IMR-90 (cell line): ENCODE measurements at regions not wholly inside any gene's neighbourhood (a gene's known extent, or its start where the extent isn't known, plus 50 kb on each side); places are given as distances from the start of the nearest gene placed in this dataset.

Experiments used
- ATAC-seq: fragments of 200-7000 bp; cut with Tn5 transposase; 2 replicates; pipeline ENCODE4 v1.9.1; 2020; ENCODE audit warnings: low read depth, mild to moderate bottlenecking, moderate library complexity
- BruUV-seq: library from RNA; stranded (reverse); fragments of 400-500 nt; replicated peaks from 2 replicates; lab custom pipeline; 2021; lab: Mats Ljungman, UMichigan
- CTCF ChIA-PET: fragments of 300-600 bp; formaldehyde crosslinking; extraction: SDS; loops from one replicate; lab custom pipeline; 2021; ENCODE audit warnings: antibody characterized with exemption; lab: Yijun Ruan, JAX
- POLR2A ChIA-PET: fragments of 300-600 bp; sonication (Branson Sonifier 250); formaldehyde crosslinking; loops from one replicate; lab custom pipeline; 2022; ENCODE audit warnings: antibody characterized with exemption; ENCODE audit not compliant: unreplicated experiment; lab: Charles Lee
- DNase-seq: peaks from one replicate; pipeline ENCODE4 v3.0.0; 2013
- H2AFZ ChIP-seq: replicated peaks from 2 replicates; pipeline ENCODE3; 2013; ENCODE audit warnings: low read length, mild to moderate bottlenecking; ENCODE audit not compliant: poor library complexity
- H2AK5ac ChIP-seq: 2 replicates; pipeline ENCODE4 v1.6.1; 2013; ENCODE audit warnings: low read depth, low read length, inconsistent platforms
- H2AK9ac ChIP-seq: replicated peaks from 2 replicates; pipeline ENCODE3; 2013; ENCODE audit warnings: mild to moderate bottlenecking, low read depth, low read length, moderate library complexity; ENCODE audit not compliant: poor library complexity
- H2BK120ac ChIP-seq: 2 replicates; pipeline ENCODE4 v1.6.1; 2013; ENCODE audit warnings: low read depth, low read length, inconsistent platforms
- H2BK15ac ChIP-seq: 3 replicates; pipeline ENCODE4 v1.6.1; 2013; ENCODE audit warnings: low read depth, low read length, inconsistent platforms
- H2BK20ac ChIP-seq: 2 replicates; pipeline ENCODE4 v1.6.1; 2013; ENCODE audit warnings: low read depth, mild to moderate bottlenecking, inconsistent platforms, low read length, moderate library complexity
- H2BK5ac ChIP-seq: 2 replicates; pipeline ENCODE4 v1.6.1; 2013; ENCODE audit warnings: mild to moderate bottlenecking, low read depth, low read length, inconsistent platforms; ENCODE audit not compliant: poor library complexity, severe bottlenecking
- H3K14ac ChIP-seq: replicated peaks from 2 replicates; pipeline ENCODE4 v1.6.1; 2013; ENCODE audit warnings: low read depth, low read length, inconsistent platforms
- H3K18ac ChIP-seq: 2 replicates; pipeline ENCODE4 v1.6.1; 2013; ENCODE audit warnings: low read depth, low read length, control low read depth
- H3K23ac ChIP-seq: 2 replicates; pipeline ENCODE4 v1.6.1; 2013; ENCODE audit warnings: low read depth, low read length, inconsistent platforms
- H3K27ac ChIP-seq: 2 replicates; pipeline ENCODE4 v1.5.1; 2013; ENCODE audit warnings: mild to moderate bottlenecking, control low read depth, low read length; ENCODE audit not compliant: insufficient read depth
- H3K27me3 ChIP-seq: 2 replicates; pipeline ENCODE4 v1.6.1; 2013; ENCODE audit warnings: low read length; ENCODE audit not compliant: control insufficient read depth, insufficient read depth
- H3K36me3 ChIP-seq: 2 replicates; pipeline ENCODE4 v1.6.1; 2013; ENCODE audit warnings: low read length, mixed read lengths; ENCODE audit not compliant: control insufficient read depth, insufficient read depth
- H3K4ac ChIP-seq: 2 replicates; pipeline ENCODE4 v1.6.1; 2013; ENCODE audit warnings: low read depth, low read length, inconsistent platforms
- H3K4me1 ChIP-seq: 2 replicates; pipeline ENCODE4 v1.6.1; 2013; ENCODE audit warnings: low read length, mixed read lengths; ENCODE audit not compliant: control insufficient read depth, insufficient read depth
- H3K4me2 ChIP-seq: 2 replicates; pipeline ENCODE4 v1.6.1; 2013; ENCODE audit warnings: low read depth, mild to moderate bottlenecking, control low read depth, low read length, moderate library complexity
- H3K4me3 ChIP-seq: 2 replicates; pipeline ENCODE4 v1.5.1; 2013; ENCODE audit warnings: low read depth, mild to moderate bottlenecking, control low read depth, low read length, moderate library complexity; ENCODE audit not compliant: insufficient read depth
- H3K56ac ChIP-seq: 2 replicates; pipeline ENCODE4 v1.6.1; 2013; ENCODE audit warnings: low read length, inconsistent platforms; ENCODE audit not compliant: insufficient read depth; ENCODE audit errors: extremely low read depth
- H3K79me1 ChIP-seq, 2 experiments: 2 replicates each; pipeline ENCODE4 v1.6.1; 2013; ENCODE audit warnings: low read length in 2 of 2, inconsistent platforms in 1 of 2, low read depth in 1 of 2
- H3K9ac ChIP-seq: 2 replicates; pipeline ENCODE4 v1.6.1; 2013; ENCODE audit warnings: low read depth, low read length, control low read depth
- H3K9me1 ChIP-seq: 2 replicates; pipeline ENCODE4 v1.6.1; 2013; ENCODE audit warnings: low read length, inconsistent platforms; ENCODE audit not compliant: insufficient read depth
- H3K9me3 ChIP-seq: 2 replicates; pipeline ENCODE4 v1.6.1; 2013; ENCODE audit warnings: low read length; ENCODE audit not compliant: control insufficient read depth, insufficient read depth
- H4K20me1 ChIP-seq: 2 replicates; pipeline ENCODE4 v1.6.1; 2013; ENCODE audit warnings: low read length, inconsistent platforms; ENCODE audit not compliant: insufficient read depth
- H4K5ac ChIP-seq: 2 replicates; pipeline ENCODE4 v1.6.1; 2013; ENCODE audit warnings: mild to moderate bottlenecking, low read depth, low read length, control low read depth
- H4K8ac ChIP-seq, 2 experiments: 2 replicates each; pipeline ENCODE4 v1.6.1; 2013; ENCODE audit warnings: low read depth in 2 of 2, low read length in 2 of 2, control low read depth in 1 of 2, inconsistent platforms in 1 of 2
- H4K91ac ChIP-seq: 2 replicates; pipeline ENCODE4 v1.6.1; 2013; ENCODE audit warnings: low read depth, low read length, inconsistent platforms; ENCODE audit not compliant: insufficient read depth
- BHLHE40 ChIP-seq: fragments of 150-350 bp; IDR thresholded peaks from 2 replicates; pipeline ENCODE4 v1.6.1; 2016; ENCODE audit warnings: mild to moderate bottlenecking, low read depth, low read length
- CHD1 ChIP-seq: IDR thresholded peaks from 2 replicates; pipeline ENCODE4 v1.6.1; 2012; ENCODE audit warnings: low read depth, low read length, improper control_type of control experiment
- CTCF ChIP-seq: conservative IDR thresholded peaks from 2 replicates; pipeline ENCODE4 v1.5.1; 2012; ENCODE audit warnings: mild to moderate bottlenecking, low read depth, low read length, improper control_type of control experiment
- FOS ChIP-seq: fragments of 150-350 bp; IDR thresholded peaks from 2 replicates; pipeline ENCODE4 v1.6.1; 2016; ENCODE audit warnings: low read depth, low read length
- MAFK ChIP-seq: IDR thresholded peaks from 2 replicates; pipeline ENCODE4 v1.6.1; 2012; ENCODE audit warnings: low read depth, low read length, improper control_type of control experiment
- MXI1 ChIP-seq: IDR thresholded peaks from 2 replicates; pipeline ENCODE4 v1.6.1; 2012; ENCODE audit warnings: low read depth, mild to moderate bottlenecking, low read length, moderate library complexity, borderline replicate concordance
- NFE2L2 ChIP-seq: fragments of 150-350 bp; IDR thresholded peaks from 2 replicates; pipeline ENCODE4 v1.6.1; 2016; ENCODE audit warnings: low read depth, mild to moderate bottlenecking, low read length
- POLR2A ChIP-seq: IDR thresholded peaks from 2 replicates; pipeline ENCODE4 v1.6.1; 2012; ENCODE audit warnings: mild to moderate bottlenecking, low read depth, low read length
- RAD21 ChIP-seq: IDR thresholded peaks from 2 replicates; pipeline ENCODE4 v1.6.1; 2012; ENCODE audit warnings: low read length, improper control_type of control experiment
- RCOR1 ChIP-seq: IDR thresholded peaks from 2 replicates; pipeline ENCODE4 v1.6.1; 2012; ENCODE audit warnings: mild to moderate bottlenecking, low read length, improper control_type of control experiment; ENCODE audit not compliant: insufficient replicate concordance
- RFX5 ChIP-seq: IDR thresholded peaks from 2 replicates; pipeline ENCODE4 v1.8.0; 2012; ENCODE audit warnings: low read depth, mild to moderate bottlenecking, low read length, moderate library complexity
- SMC3 ChIP-seq: fragments of 150-350 bp; IDR thresholded peaks from 2 replicates; pipeline ENCODE4 v1.6.1; 2016; ENCODE audit warnings: low read depth, mild to moderate bottlenecking, antibody characterized with exemption, low read length, moderate library complexity
- WGBS, 2 experiments: methylation state at CpG; one replicate each; pipeline versions ENCODE4 v1.1.5 to v1.1.7; 2013; ENCODE audit warnings: missing lambda C conversion rate in 2 of 2; ENCODE audit not compliant: insufficient read length in 1 of 2; ENCODE audit errors: extremely low coverage in 2 of 2; 5-methylcytosine and 5-hydroxymethylcytosine counted together
- dilution Hi-C: fragments of 300-500 bp; cut with HindIII; formaldehyde crosslinking; loops from one replicate; pipeline ENCODE4 v1.14.3; 2018; ENCODE audit warnings: low sequenced_read_pairs; ENCODE audit not compliant: unreplicated experiment
- in situ Hi-C: fragments of 300-500 bp; cut with MboI; formaldehyde crosslinking; loops from 3 replicates; pipeline ENCODE4 v1.14.3; 2019; ENCODE audit warnings: low sequenced_read_pairs, inconsistent platforms, mixed read lengths
- intact Hi-C: fragments of 100-400 bp; cut with micrococcal nuclease; formaldehyde crosslinking; loops from 2 replicates; pipeline ENCODE4 v1.10.0; 2022

GRCh38 chr19:29309637-29310036 is 96.7 kb upstream of the UQCRFS1 start:
- Histone ChIP-seq H3K4ac (no peak overlapping the region), H4K20me1 (no peaks in the 10 kb centered on the region), H3K36me3 (no peaks in the 10 kb centered on the region), H3K9me1 (no peaks in the 10 kb centered on the region), H3K27me3 (no peaks in the 10 kb centered on the region), H4K5ac (no peak overlapping the region), H2AFZ (no peak overlapping the region), H2BK5ac (no peak overlapping the region), H3K4me1 (no peaks in the 10 kb centered on the region), H3K4me2 (no peak overlapping the region), H3K14ac (no peak overlapping the region), H3K4me3 (no peak overlapping the region), H2BK15ac (no peak overlapping the region), H3K27ac (no peak overlapping the region), H3K9ac (no peak overlapping the region), H2AK9ac (no peak overlapping the region), H3K9me3 (peaks cover 3% of the 10 kb centered on the region; the same call in 1 of the 2 replicates), H4K91ac (no peak overlapping the region), H2BK120ac (no peak overlapping the region), H3K56ac (no peak overlapping the region), H4K8ac (no peak overlapping the region), H3K18ac (no peak overlapping the region), H3K23ac (no peak overlapping the region), H2BK20ac (no peak overlapping the region), H2AK5ac (no peak overlapping the region), H3K79me1 (no peaks in the 10 kb centered on the region)
- 20% methylated on average over 1 of the region's 9 CpGs; no CpG with 5 or more reads in 1 of the 2 experiments for WGBS, 2 experiments
- in situ Hi-C loops (no loop called here), intact Hi-C loops (no loop called here), dilution Hi-C loops (no loop called here)
- CTCF ChIA-PET = no interaction called here
- POLR2A ChIA-PET = no interaction called here
- ATAC-seq (no peak), DNase-seq (no peak)
- TF ChIP-seq FOS (no peak), BHLHE40 (no peak), POLR2A (no peak), SMC3 (no peak), RAD21 (no peak), NFE2L2 (no peak), RCOR1 (no peak), MXI1 (no peak), CHD1 (no peak), MAFK (no peak), CTCF (no peak), RFX5 (no peak)
- BruUV-seq = no TSS peak
